Astrocyte (in vitro differentiated cells and primary cell): ENCODE measurements at regions not wholly inside any gene's neighbourhood (a gene's known extent, or its start where the extent isn't known, plus 50 kb on each side); places are given as distances from the start of the nearest gene placed in this dataset.

ENCODE experiments used
- CTCF ChIP-seq: IDR thresholded peaks from 2 replicates; pipeline ENCODE4 v1.5.1; 2011; ENCODE audit warnings: low read depth, mild to moderate bottlenecking, inconsistent platforms, low read length, moderate library complexity; ENCODE audit not compliant: insufficient read depth
- EZH2 ChIP-seq: IDR thresholded peaks from 2 replicates; pipeline ENCODE4 v1.6.1; 2012; ENCODE audit warnings: mild to moderate bottlenecking, low read length, inconsistent platforms; ENCODE audit not compliant: insufficient read depth

GRCh38 chr9:28293369-28294090, 720.2 kb upstream of the C9orf72 start:
- no peak for TF ChIP-seq CTCF
- TF ChIP-seq EZH2: no peak
